ENCODE measurements at regions not wholly inside any gene's neighbourhood (a gene's known extent, or its start where the extent isn't known, plus 50 kb on each side); places are given as distances from the start of the nearest gene placed in this dataset.

DNA sequence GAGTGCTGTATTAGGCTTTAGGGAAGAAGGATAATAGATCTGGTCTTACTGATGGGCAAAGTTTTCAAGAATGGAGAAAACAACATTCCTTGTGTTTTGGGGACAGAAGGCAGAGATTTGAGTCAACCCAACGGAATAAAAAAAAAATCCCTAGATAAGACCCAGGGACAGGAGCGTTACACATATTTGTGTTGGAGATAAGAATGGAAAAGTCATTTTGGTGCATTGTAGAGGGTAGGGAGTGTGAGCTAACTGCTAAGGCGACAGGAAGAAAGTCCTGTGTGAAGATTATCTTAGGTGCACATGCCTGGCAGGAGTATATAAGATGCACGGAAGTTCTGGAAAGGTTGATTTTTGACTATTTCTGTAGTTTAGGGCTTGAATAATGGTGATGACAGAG, 450.3 kb upstream of the ARGLU1 start:
- TF ChIP-seq, protein P1, sequence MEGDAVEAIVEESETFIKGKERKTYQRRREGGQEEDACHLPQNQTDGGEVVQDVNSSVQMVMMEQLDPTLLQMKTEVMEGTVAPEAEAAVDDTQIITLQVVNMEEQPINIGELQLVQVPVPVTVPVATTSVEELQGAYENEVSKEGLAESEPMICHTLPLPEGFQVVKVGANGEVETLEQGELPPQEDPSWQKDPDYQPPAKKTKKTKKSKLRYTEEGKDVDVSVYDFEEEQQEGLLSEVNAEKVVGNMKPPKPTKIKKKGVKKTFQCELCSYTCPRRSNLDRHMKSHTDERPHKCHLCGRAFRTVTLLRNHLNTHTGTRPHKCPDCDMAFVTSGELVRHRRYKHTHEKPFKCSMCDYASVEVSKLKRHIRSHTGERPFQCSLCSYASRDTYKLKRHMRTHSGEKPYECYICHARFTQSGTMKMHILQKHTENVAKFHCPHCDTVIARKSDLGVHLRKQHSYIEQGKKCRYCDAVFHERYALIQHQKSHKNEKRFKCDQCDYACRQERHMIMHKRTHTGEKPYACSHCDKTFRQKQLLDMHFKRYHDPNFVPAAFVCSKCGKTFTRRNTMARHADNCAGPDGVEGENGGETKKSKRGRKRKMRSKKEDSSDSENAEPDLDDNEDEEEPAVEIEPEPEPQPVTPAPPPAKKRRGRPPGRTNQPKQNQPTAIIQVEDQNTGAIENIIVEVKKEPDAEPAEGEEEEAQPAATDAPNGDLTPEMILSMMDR (conservative IDR thresholded peaks at IDR 0.05; ENCODE audit: low read depth, low read length) = no peak
- no peak for TF ChIP-seq EZH2 (IDR thresholded peaks at IDR 0.05; ENCODE audit: low read length, unreplicated experiment)
- TF ChIP-seq EZH2phosphoT487 (IDR thresholded peaks at IDR 0.05; ENCODE audit: borderline replicate concordance, low read length) = no peak

Measured in PC-3 (cell line).